ENCODE measurements at regions not wholly inside any gene's neighbourhood (a gene's known extent, or its start where the extent isn't known, plus 50 kb on each side); places are given as distances from the start of the nearest gene placed in this dataset.

DNA sequence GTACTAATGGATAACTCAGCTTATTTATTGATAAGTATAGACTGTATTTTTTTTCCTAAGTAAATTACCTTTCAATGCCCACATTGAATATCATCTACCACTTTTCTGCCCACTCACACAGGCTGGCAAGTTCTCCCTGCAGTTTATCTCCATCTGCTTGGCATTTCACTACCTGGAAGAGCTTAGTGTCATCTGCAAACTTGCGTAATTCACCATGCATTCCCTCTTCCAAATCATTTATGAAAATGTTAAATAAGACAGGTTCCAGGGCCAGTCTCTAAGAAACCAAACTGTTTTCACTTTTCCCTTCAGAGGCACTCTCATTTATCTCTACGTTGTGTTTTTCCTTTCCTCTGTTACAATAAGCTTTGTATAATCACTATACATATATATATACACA lies 1076.6 kb downstream of the IGSF11 start:
- DNase-seq (no peak), ATAC-seq (no peak)
- intact Hi-C loops (cut with DNase I), result no loop called here
- Histone ChIP-seq H3K27me3 (ENCODE audit: insufficient read depth in 3 of 3, low read length in 2 of 3) (peaks cover 0 to 2% (median 0%) of the 10 kb centered on the region in 3 donors), H3K4me1 (no peaks in the 10 kb centered on the region), H3K27ac (no peak overlapping the region), H3K4me3 (no peak overlapping the region), H3K36me3 (ENCODE audit: insufficient read depth in 1 of 2, low read depth in 1 of 2) (no peaks in the 10 kb centered on the region), H3K9me3 (no peaks in the 10 kb centered on the region)
- WGBS, 3 donors, result 70 to 83% (median 79%) methylated on average over 2 of the region's 2 CpGs
- TF ChIP-seq, protein P1, sequence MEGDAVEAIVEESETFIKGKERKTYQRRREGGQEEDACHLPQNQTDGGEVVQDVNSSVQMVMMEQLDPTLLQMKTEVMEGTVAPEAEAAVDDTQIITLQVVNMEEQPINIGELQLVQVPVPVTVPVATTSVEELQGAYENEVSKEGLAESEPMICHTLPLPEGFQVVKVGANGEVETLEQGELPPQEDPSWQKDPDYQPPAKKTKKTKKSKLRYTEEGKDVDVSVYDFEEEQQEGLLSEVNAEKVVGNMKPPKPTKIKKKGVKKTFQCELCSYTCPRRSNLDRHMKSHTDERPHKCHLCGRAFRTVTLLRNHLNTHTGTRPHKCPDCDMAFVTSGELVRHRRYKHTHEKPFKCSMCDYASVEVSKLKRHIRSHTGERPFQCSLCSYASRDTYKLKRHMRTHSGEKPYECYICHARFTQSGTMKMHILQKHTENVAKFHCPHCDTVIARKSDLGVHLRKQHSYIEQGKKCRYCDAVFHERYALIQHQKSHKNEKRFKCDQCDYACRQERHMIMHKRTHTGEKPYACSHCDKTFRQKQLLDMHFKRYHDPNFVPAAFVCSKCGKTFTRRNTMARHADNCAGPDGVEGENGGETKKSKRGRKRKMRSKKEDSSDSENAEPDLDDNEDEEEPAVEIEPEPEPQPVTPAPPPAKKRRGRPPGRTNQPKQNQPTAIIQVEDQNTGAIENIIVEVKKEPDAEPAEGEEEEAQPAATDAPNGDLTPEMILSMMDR (IDR thresholded peaks at IDR 0.05), result no peak

DNA sequence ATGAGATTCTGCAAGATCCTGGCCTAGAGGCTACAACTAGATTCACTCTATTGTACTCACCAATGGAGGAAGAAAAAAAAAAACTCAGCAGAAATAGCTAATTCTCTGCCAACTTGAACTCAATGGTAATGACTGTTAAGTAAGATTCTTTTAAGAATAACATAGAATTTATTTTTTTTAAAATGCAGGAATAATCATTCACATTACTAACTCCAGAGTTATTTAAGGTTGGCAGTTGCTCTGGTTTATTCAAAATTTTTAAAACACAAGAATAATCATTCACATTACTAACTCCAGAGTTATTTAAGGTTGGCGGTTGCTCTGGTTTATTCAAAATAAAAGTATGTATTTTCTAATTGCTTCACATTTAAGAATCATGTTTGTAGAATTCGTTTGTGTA lies 1071.9 kb downstream of the IGSF11 start:
- Histone ChIP-seq H3K4me3 (no peak overlapping the region), H3K4me1 (no peaks in the 10 kb centered on the region), H3K9me3 (no peaks in the 10 kb centered on the region), H3K27me3 (ENCODE audit: insufficient read depth in 3 of 3, low read length in 2 of 3) (no peaks in the 10 kb centered on the region), H3K27ac (no peak overlapping the region), H3K36me3 (ENCODE audit: insufficient read depth in 1 of 2, low read depth in 1 of 2) (no peaks in the 10 kb centered on the region)
- ATAC-seq, result no peak
- intact Hi-C loops (cut with DNase I), result no loop called here
- 62 to 67% (median 66%) methylated on average over 2 of the region's 2 CpGs for WGBS, 3 donors
- TF ChIP-seq, protein P1 (IDR thresholded peaks at IDR 0.05), result no peak
- no peak for DNase-seq

DNA sequence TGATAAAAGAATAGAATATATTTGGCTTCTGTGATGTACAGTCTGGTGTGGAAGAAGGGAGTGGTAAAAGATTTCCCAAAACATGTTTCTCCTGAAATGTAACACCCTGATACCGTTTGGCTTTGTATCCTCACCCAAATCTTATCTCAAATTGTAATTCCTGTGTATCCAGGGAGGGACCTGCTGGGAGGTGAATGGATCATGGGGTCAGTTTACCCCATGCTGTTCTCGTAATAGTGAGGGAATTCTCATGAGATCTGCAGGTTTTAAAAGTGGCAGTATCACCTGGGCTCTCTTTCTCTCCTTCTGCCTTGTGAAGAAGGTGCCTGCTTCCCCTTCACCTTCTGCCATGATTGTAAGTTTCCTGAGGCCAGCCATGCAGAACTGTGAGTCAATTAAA lies 1070.8 kb downstream of the IGSF11 start:
- Histone ChIP-seq H3K36me3 (ENCODE audit: insufficient read depth in 1 of 2, low read depth in 1 of 2) (no peaks in the 10 kb centered on the region), H3K27me3 (ENCODE audit: insufficient read depth in 3 of 3, low read length in 2 of 3) (no peaks in the 10 kb centered on the region), H3K4me3 (no peak overlapping the region), H3K4me1 (no peaks in the 10 kb centered on the region), H3K9me3 (no peaks in the 10 kb centered on the region), H3K27ac (no peak overlapping the region)
- TF ChIP-seq, protein P1 (IDR thresholded peaks at IDR 0.05), result no peak
- DNase-seq, result no peak
- ATAC-seq, result no peak
- WGBS, 3 donors, result 44 to 57% (median 50%) methylated on average over 2 of the region's 2 CpGs
- intact Hi-C loops (cut with DNase I), result no loop called here

DNA sequence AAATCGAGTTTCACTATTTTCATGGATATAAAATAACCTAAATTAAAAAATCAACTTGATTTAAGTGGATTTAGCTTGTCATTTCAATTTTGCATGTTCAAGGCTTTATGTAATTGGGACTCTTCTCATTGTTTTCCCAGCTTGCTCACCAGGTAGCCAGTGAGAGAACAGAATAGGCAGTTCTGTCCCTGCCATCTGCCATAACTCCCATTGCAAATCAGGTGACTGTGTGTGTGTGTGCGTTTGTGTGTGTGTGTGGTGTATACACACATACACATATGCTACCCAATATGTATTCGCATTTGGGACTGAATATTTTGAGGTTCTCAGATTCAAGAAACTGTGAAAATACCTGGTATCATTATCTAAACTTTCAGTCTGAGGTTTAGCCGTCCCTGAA lies 1069.8 kb downstream of the IGSF11 start:
- DNase-seq, result no peak
- TF ChIP-seq, protein P1 (IDR thresholded peaks at IDR 0.05), result no peak
- H3K27me3 ChIP-seq (ENCODE audit: insufficient read depth in 3 of 3, low read length in 2 of 3), result no peaks in the 10 kb centered on the region
- no peaks in the 10 kb centered on the region for H3K4me1 ChIP-seq
- no peaks in the 10 kb centered on the region for H3K9me3 ChIP-seq
- WGBS, 3 donors, result 66 to 78% (median 70%) methylated on average over 4 of the region's 4 CpGs
- H3K36me3 ChIP-seq (ENCODE audit: insufficient read depth in 1 of 2, low read depth in 1 of 2), result no peaks in the 10 kb centered on the region
- intact Hi-C loops (cut with DNase I), result no loop called here
- no peak for ATAC-seq
- H3K27ac ChIP-seq, result no peak overlapping the region
- H3K4me3 ChIP-seq, result no peak overlapping the region

DNA sequence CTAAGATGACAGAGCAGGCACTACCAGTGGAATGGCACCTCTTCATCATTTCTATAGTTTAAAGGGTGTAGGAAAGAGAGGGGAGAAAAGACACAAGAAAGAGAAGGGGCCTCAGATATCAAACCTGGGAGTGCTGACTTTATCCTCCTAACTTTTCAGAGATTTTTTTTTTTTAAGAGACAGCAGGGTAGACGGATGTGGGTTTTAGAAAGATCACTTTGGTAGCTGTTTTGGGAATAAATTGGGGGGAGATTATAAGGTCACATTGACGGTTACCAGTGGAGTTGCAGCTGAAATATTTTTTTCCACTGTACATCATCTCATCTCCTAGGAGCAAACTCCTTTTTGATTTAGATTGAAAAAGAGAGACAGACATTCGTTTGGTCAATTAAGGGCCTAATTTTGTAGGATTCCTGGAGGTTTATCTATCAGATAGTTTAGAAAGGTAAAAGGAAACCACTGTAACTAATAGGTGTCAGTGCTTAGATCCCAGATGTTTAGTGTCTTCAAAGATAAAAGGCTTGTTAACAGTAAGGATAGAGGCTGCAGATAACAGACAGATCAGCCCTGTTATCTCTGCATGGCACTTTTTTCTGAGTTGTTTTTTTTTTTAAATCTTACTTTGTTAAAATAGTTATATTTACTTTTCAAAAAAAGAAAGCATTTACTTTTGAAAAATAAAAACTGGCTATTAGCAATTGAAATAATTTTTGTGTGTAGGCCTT lies 1057.0 kb downstream of the IGSF11 start:
- DNase-seq (no peak), ATAC-seq (no peak)
- TF ChIP-seq, protein P1 (IDR thresholded peaks at IDR 0.05), result no peak
- H3K4me3 ChIP-seq, result no peak overlapping the region
- no peak overlapping the region for H3K27ac ChIP-seq
- no peaks in the 10 kb centered on the region for H3K27me3 ChIP-seq (ENCODE audit: insufficient read depth in 3 of 3, low read length in 2 of 3)
- WGBS, 3 donors, result 60 to 63% (median 62%) methylated on average over 3 of the region's 3 CpGs
- H3K4me1 ChIP-seq, result no peaks in the 10 kb centered on the region
- intact Hi-C loops (cut with DNase I), result no loop called here
- H3K36me3 ChIP-seq (ENCODE audit: insufficient read depth in 1 of 2, low read depth in 1 of 2), result no peaks in the 10 kb centered on the region
- H3K9me3 ChIP-seq, result no peaks in the 10 kb centered on the region
